Fibroblast of lung (primary cell): ENCODE measurements at regions not wholly inside any gene's neighbourhood (a gene's known extent, or its start where the extent isn't known, plus 50 kb on each side); places are given as distances from the start of the nearest gene placed in this dataset.

Source experiments
- DNase-seq, 2 donors: peaks; one replicate each; pipeline versions ENCODE4 v3.0.0 to v3.0.0-alpha.2; 2010; ENCODE audit warnings: low read depth in 2 of 2
- H2AFZ ChIP-seq: 2 replicates; pipeline ENCODE4 v1.5.1; 2012; ENCODE audit warnings: low read length, control low read depth, inconsistent platforms
- H3K27ac ChIP-seq: 2 replicates; pipeline ENCODE4 v1.5.1; 2011; ENCODE audit warnings: low read length, control low read depth; ENCODE audit not compliant: insufficient read depth
- H3K27me3 ChIP-seq: 2 replicates; pipeline ENCODE4 v1.5.1; 2011; ENCODE audit warnings: mild to moderate bottlenecking, low read length; ENCODE audit not compliant: control insufficient read depth, insufficient read depth
- H3K36me3 ChIP-seq: 2 replicates; pipeline ENCODE4 v1.5.1; 2011; ENCODE audit warnings: low read length; ENCODE audit not compliant: control insufficient read depth, insufficient read depth
- H3K4me1 ChIP-seq: 2 replicates; pipeline ENCODE4 v1.5.1; 2011; ENCODE audit warnings: low read length; ENCODE audit not compliant: control insufficient read depth, insufficient read depth; ENCODE audit errors: extremely low read depth
- H3K4me2 ChIP-seq: 2 replicates; pipeline ENCODE4 v1.5.1; 2011; ENCODE audit warnings: low read length, control low read depth; ENCODE audit not compliant: insufficient read depth; ENCODE audit errors: extremely low read depth
- H3K4me3 ChIP-seq, 4 experiments: fragments of 200-600 bp in 1 of 4; sonication (generic) in 1 of 4; replicated peaks in 1 of 4; 2 replicates each; pipeline ENCODE4 v1.5.1; 2011 to 2016; ENCODE audit warnings: low read length in 4 of 4, low read depth in 3 of 4, mild to moderate bottlenecking in 3 of 4, control low read depth in 2 of 4, inconsistent platforms in 1 of 4, mixed read lengths in 1 of 4; ENCODE audit not compliant: insufficient read depth in 1 of 4; ENCODE audit errors: control extremely low read depth in 1 of 4
- H3K79me2 ChIP-seq: 2 replicates; pipeline ENCODE4 v1.5.1; 2012; ENCODE audit warnings: mild to moderate bottlenecking, low read length, inconsistent platforms; ENCODE audit not compliant: control insufficient read depth, insufficient read depth
- H3K9ac ChIP-seq: 2 replicates; pipeline ENCODE4 v1.5.1; 2011; ENCODE audit warnings: mild to moderate bottlenecking, low read length, control low read depth; ENCODE audit not compliant: insufficient read depth
- H3K9me3 ChIP-seq: 2 replicates; pipeline ENCODE4 v1.5.1; 2012; ENCODE audit warnings: low read depth, low read length; ENCODE audit not compliant: control insufficient read depth, insufficient read depth
- H4K20me1 ChIP-seq: 2 replicates; pipeline ENCODE4 v1.5.1; 2011; ENCODE audit warnings: low read length; ENCODE audit not compliant: control insufficient read depth, insufficient read depth; ENCODE audit errors: extremely low read depth
- CTCF ChIP-seq, 2 donors: IDR thresholded peaks in 1 of 2; conservative IDR thresholded peaks in 1 of 2; 1 replicate in 1 of 2; 2 replicates in 1 of 2; pipeline ENCODE4 v1.5.1; 2011 to 2012; ENCODE audit warnings: low read length in 2 of 2, control low read depth in 1 of 2, inconsistent platforms in 1 of 2, low read depth in 1 of 2, mild to moderate bottlenecking in 1 of 2
- EZH2 ChIP-seq: IDR thresholded peaks from 2 replicates; pipeline ENCODE4 v1.5.1; 2012; ENCODE audit warnings: low read length, control low read depth, mild to moderate bottlenecking; ENCODE audit errors: missing control alignments

DNA sequence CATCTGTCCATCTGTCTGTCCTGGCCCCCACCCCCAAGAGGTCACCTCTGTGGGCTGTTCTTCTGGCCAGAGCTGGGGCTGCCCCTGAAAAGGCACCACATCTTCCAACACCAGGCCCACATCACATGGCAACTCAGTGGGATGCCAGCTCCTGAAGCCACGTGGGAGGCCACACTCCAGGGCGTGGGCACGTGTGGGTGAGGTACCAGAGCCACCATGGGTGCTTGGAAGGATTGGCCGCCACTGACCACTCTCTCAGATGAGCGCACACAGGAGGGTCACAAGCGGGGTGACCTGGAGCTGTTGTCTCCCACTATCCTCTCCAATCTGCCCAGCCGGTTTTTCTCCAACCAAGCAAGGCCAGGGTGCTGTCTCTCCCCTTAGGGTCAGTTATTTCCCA lies 197.9 kb downstream of the TFCP2L1 start:
- Histone ChIP-seq H3K4me2 (no peak overlapping the region), H4K20me1 (no peaks in the 10 kb centered on the region), H3K4me3 (no peak overlapping the region), H2AFZ (no peak overlapping the region), H3K9ac (no peak overlapping the region), H3K79me2 (no peaks in the 10 kb centered on the region), H3K9me3 (no peaks in the 10 kb centered on the region), H3K4me1 (no peaks in the 10 kb centered on the region), H3K27ac (no peak overlapping the region), H3K36me3 (no peaks in the 10 kb centered on the region), H3K27me3 (peaks cover 13% of the 10 kb centered on the region)
- DNase-seq: no peak
- TF ChIP-seq EZH2: no peak
- no peak for TF ChIP-seq CTCF (conservative IDR thresholded peaks at IDR 0.05 in 1 of 2, IDR thresholded peaks at IDR 0.05 in 1 of 2; ENCODE audit: low read depth in 1 of 2, low read length in 2 of 2)

- Histone ChIP-seq H3K4me2 (no peak overlapping the region), H4K20me1 (no peaks in the 10 kb centered on the region), H3K9me3 (no peaks in the 10 kb centered on the region), H3K4me3 (no peak overlapping the region), H3K27ac (no peak overlapping the region), H3K4me1 (no peaks in the 10 kb centered on the region), H3K9ac (no peak overlapping the region), H3K36me3 (no peaks in the 10 kb centered on the region), H3K79me2 (no peaks in the 10 kb centered on the region), H3K27me3 (peaks cover 13% of the 10 kb centered on the region), H2AFZ (no peak overlapping the region)
- no peak for TF ChIP-seq CTCF (conservative IDR thresholded peaks at IDR 0.05 in 1 of 2, IDR thresholded peaks at IDR 0.05 in 1 of 2; ENCODE audit: low read depth in 1 of 2, low read length in 2 of 2)
- no peak for TF ChIP-seq EZH2
- DNase-seq: peak; percentile 7 to 85
Observed at GRCh38 chr2:121088251-121089165, 196.5 kb downstream of the TFCP2L1 start.

DNA sequence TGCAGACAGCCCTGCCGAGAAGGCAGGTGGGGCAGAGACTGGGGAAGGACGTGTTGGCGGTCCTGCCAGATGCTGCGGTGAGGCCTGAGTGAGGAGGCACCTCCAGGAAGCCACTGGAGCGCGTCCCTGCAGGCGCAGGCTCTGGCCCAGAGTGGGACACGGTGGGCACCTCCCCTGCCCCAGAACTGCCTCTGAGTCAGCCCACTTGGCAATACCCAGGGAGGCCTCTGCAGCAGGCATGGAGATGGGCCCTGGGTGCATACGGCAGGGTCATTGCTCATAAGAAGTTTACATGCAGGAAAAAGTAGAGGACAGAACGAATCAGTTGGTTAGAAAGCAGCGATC lies 195.9 kb downstream of the TFCP2L1 start:
- Histone ChIP-seq H3K4me3 (no peak overlapping the region), H4K20me1 (no peaks in the 10 kb centered on the region), H3K79me2 (no peaks in the 10 kb centered on the region), H3K27me3 (peaks cover 12% of the 10 kb centered on the region), H3K9me3 (no peaks in the 10 kb centered on the region), H3K27ac (no peak overlapping the region), H3K4me1 (no peaks in the 10 kb centered on the region), H3K4me2 (no peak overlapping the region), H3K36me3 (no peaks in the 10 kb centered on the region), H3K9ac (no peak overlapping the region), H2AFZ (no peak overlapping the region)
- no peak for TF ChIP-seq EZH2
- no peak for TF ChIP-seq CTCF (conservative IDR thresholded peaks at IDR 0.05 in 1 of 2, IDR thresholded peaks at IDR 0.05 in 1 of 2; ENCODE audit: low read depth in 1 of 2, low read length in 2 of 2)
- no peak for DNase-seq
